HG03342 (cell line): ENCODE measurements at regions not wholly inside any gene's neighbourhood (a gene's known extent, or its start where the extent isn't known, plus 50 kb on each side); places are given as distances from the start of the nearest gene placed in this dataset.

Experiments
- ATAC-seq: cut with Tn5 transposase; IDR thresholded peaks from one replicate; pipeline ENCODE4 v1.9.1; 2021; ENCODE audit warnings: mild to moderate bottlenecking, moderate library complexity; ENCODE audit not compliant: unreplicated experiment

DNA sequence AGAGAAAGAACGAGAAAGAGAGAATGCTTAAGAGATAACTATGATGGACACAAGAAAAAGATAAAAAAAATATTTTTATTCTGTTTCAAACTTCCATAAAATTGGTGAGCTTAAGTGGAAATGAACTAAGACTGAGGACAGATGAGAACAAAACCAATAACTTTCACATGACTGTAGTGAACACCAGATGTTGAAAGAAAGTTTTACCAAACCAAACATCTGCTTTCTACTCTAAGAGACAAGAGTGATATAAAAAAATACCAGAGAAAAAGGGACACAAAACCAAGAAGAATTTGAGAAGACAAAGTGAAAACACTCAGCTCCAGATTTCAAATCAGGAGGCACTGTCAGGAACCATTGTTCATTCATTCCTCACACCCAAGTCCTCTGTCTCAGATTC, 147.9 kb downstream of the IMPG2 start:
- no peak for ATAC-seq

DNA sequence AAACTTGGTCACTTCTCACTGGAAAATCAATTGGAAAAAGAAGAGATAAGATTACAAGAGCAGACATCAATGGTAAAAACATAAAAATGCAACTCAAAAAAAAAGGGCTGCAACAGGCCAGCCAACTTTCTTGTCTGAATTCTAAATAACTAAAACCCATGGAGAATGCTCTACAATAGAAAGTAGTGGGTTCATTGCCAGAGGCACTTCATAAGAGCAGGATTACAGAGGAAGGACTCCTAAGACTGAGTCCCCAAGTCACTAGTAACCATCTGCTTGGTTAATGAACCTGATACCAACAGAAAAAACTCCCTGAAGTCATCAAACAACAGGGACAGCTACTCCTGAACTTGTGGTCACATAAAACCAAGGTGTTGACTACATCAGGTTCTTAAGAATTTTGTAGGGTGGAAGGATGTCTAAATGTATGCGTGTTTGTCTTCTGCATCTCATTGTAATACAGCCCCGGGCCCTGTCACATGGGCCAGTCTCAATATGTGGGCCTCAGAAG, 148.6 kb downstream of the IMPG2 start:
- ATAC-seq = no peak

DNA sequence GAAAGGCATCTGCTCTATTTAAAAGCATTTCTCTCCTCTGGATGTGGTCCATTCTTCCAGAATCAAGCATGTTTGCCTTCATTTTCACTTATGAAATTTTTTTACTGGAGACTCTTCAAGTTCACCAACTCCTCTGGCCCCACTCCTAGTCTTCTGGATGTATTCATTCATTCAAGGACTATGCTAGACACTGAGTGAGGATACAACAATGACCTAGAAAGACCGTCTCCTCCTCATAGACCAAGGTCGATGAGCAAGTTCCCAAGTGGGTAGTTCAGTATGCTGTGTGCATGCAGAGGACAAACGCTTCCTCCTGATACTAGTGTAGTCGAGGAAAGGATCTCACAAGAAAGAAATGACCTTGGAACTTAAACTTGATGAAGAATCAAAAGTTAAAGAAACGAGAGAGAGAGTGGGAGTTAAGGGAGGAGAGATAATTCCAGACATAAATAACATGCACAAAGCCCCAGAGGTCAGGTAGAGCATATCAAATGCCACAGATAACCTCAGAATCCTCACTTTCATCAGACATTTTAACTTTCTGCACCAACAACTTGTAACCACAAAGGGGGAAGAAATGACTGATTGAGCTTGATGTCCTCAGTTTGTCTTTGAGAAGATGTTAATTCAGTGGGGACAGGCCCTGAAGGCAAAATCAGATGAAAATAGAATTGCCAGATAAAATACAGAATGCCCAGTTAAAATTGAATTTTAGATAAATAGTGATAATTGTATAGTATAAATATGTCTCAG, 149.4 kb downstream of the IMPG2 start:
- ATAC-seq = no peak

DNA sequence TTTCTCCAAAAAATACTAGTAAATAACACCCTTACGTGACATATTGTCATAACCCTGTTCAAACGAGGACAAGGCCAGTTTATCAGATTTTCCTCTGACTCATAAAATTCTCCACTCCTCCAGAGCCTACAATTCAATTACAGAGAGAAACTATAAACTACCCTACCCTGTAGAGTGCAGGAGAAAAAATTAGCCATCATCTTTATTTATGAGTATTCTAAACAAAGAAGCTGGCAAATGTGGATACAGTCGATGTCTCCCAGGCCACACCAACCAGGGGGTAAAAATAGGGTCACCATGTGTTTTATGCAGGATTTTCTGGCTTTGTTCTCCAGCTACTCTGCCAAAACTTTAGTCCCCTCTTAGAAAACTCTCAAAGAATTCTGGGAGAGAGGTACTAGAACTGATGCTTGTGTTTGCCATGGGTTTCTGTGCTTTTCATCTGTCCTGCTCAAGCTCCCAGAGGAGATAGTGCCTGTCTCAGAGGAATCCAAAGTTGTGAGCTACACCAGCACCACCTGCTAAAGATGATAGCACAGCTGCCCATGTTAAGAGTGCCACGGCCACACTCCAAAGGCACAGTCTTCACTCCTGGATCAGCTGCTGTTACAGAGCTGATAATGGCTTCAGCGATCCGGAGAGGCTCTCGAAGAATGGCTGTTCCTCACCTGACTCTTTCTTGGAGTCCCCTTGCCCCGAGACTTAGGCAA, 150.2 kb downstream of the IMPG2 start:
- ATAC-seq = no peak

DNA sequence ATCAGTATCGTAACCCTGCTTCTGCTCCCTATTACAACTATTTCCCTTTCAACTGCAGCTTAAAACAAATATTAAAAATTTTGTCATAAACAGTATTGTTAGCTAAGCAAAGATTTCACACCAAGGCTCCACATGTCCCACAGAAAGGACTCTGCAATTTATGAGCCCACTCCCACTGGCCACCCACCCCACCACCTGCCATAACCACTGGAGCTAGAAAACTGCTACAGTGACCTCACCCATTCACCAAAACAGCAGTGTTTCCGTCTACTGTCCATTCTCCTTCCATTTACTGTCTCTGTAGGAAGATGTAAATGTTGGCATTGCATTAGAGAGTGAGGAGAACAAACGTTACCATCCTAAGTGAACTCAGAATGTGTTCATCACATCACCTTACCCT, 150.9 kb downstream of the IMPG2 start:
- no peak for ATAC-seq

DNA sequence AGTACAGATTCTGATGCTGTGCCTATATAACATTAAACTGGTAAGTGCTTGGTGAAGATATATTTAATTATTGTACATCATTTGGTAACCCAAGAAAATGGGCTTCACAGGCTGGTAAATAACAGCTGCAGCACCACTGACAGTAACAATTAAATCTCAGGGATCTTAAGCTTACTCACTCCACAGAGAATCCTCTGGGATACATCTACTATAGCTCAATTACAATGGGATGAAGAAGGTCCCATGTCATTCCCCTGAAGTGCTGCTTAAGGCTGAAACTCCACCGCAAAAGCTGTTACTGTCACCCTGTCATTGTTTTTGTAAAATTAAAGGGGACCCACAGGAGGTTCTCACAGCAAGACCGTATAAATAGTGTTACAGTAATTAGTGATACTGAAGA, 153.0 kb downstream of the IMPG2 start:
- no peak for ATAC-seq

DNA sequence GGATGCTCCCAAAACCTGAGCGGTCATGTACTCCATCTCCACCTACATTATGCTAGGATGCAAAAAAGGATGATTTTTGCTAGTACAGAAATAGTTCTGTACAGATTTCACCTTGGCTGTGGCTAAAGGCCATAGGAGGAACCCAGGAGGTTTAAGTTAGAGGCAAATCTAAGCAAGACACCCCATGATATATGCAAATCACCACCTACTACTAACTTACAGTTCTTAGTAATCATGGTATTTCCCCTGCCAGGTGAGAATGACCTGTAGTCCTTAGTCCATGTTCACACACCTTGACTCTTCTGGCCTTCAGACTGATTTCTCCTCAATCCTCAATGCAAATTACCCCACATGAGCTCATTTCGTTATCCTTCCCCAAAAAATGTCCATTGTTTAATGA, 154.2 kb downstream of the IMPG2 start:
- no peak for ATAC-seq

DNA sequence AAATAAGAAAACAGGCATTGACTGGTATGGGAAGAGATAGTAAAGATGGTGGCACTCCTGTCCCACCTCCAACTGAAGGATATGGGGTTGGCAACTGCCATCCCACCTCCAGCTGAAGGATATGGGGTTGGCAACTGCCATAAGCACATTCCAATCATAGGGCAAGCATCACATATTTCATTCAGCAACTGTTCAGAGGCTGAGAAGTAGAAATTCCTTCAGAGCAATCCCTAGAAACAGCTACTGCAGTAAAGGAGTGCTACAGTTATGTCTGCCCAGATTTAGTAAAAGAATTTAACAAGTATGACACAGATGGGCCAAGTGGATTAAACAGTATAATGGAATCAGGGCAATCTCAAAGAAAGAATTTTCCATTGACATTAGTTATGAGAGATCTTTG, 156.8 kb downstream of the IMPG2 start:
- no peak for ATAC-seq

DNA sequence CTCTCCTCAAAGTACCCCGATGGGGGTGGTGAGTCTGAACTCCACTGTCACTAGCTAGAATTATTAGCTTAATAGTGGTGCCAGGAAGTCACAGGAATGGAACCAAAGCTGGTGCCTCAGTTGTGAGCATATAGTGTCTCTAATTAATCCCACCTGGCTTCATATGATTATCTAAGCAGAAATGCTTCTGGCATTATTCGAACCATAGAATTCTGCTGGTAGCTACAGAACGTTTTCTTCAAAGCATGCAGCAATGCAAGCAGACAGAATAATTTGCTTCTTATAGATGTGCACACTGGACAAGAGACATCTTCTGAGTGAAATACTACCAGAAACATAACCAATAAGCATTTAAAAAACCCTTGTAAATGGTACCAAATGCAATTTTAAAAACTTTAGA, 160.9 kb downstream of the IMPG2 start:
- no peak for ATAC-seq

DNA sequence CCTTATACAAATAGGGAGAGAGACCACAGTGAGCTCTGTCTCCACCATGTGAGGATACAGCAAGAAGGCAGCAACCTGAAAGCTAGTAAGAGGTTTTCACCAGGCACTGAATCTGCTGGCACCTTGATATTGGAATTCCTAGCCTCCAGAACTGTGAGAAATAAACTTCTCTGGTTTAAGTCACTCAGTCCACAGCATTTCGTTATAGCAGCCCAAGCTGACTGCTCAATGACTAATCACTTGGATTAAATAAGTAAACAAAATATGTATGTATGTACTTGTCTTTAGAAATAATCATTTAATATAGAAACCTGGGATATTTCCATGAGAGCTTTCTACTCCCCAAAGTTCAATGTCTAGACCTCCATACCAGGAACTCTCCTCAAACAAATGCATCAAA, 162.0 kb downstream of the IMPG2 start:
- no peak for ATAC-seq

DNA sequence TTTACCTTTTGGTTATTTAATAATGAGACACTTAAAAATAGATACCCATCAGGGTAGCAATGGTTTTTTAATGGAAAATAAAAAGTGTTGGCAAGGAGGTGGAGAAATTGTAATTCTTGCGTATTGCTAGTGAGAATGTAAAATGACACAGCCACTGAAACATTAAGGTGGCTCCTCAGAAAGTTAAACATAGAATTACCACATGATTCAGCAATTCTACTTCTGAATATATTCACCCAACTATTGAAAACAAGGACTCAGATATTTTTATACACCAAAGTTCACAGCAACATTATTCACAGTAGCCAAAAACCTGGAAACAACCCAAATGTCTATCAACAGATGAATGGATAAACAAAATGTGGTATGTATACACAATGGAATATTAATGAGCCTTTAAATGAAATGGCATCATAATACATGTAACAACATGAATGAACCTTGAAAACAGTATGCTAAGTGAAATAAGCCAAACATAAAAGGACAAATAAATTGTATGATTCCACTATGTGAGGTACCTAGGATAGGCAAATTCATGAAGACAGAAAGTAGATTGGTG, 163.5 kb downstream of the IMPG2 start:
- ATAC-seq = no peak

DNA sequence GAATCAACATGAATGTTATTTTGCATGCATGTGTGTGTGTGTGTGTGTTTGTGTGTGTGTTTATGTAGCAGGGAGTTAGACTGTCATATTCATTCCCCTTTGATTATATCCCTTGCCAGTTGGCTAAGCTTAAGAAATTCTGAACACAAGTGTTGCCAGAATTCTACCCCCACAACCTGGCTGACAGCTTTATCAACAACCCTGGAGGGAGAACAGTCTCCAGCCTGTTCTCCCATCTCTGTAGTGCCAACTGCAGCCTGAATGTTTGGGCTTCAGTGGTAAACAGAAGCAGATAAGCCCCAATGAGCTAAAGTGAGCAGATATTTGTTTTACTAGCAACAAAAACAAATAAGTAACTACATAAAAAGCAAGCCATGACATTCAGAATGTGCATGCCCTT, 162.6 kb upstream of the ABI3BP start:
- no peak for ATAC-seq

DNA sequence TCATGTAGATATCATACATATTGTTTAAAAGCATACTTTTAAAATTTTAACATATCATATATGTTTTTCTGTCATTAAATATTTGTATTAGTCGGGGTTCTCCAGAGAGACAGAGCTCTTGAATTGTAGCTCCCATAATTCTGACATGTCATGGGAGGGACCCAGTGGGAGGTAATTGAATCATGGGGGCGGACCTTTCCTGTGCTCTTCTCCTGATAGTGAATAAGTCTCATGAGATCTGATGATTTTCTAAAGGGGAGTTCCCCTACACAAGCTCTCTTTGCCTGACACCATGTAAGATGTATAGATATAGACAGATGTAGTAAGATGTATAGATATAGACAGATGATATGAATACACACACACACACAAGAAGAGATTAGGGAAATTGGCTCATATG, 161.2 kb upstream of the ABI3BP start:
- no peak for ATAC-seq

DNA sequence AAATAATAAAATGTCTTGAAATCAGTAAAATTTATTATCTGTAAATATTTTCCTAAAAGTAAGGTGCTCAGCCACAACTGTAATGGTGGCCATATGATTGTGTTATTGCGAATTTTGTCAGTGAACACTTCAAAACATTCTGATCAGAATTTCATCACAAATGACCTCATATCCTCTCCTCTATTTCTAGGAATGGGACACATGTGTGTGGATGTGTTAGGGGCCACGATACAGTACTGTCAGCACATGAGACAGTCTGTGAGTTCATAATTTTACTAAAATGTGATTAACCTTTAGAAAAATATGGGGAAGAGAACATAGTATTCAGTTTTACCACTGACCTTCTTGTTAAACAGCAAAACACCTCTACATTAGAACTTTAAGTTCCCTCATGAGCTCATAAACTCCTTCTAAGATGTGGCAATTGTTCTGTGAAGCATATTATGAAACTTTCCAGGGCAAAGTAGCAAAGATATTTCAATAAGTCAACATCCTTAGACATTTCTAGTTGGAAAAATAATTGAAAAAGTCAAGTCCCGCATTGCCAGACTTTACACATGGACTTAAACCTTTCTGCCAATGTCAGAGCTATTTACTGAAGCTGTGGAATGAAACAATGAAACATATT, 158.2 kb upstream of the ABI3BP start:
- ATAC-seq = no peak

DNA sequence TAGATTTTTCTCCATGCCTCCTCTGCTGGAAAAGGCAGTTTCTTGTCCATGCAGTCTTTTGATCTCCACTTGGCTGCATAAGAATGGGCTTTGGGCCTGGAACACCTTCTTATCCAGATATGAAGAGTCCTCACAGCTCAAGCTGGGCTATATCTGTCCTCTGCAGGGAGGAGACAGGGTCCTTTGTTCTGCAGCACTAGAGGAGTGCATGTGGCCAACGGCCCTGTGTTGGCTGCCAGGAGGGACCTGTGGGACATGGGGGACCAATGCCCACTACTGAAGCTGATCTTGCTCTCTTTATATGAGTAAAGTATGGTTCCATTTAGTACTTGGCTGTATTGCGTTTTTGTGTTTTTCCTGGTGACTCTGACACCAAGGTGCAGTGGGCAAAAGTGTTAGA, 157.3 kb upstream of the ABI3BP start:
- no peak for ATAC-seq

DNA sequence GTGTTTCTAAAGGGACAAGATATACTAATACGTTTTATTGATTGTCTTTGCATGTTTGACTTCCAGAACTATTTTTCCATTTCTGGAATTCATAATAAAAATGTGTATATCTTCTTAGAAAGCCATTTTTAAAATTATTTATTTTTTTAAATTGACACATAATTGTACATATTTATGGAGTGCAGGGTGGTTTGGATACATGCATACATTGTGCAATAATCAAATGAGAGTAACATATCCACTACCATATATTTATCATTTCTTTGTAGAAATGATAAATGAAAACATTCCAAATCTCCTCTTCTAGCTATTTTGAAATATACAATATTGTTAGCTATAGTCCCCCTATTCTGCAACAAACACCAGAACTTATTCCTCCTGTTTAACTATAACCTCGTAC, 156.5 kb upstream of the ABI3BP start:
- ATAC-seq = no peak

DNA sequence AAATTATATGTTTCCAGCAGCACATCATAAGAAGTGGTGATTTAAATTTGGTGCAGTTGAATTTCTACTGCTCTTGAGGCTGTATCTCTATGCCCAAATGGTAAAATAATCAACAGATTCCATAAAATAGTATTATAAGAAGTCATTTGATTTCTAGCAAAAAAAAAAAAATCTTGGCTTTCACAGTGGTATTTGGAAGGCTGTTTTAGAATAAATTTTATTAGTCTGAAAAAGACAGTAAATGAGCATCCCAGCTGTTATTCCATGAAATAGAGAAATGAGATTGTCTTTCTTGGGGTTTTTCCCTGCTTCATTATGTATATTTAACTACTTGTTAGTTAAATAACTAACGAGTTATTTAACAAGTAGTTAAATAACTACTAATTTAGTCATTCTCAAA, 156.0 kb upstream of the ABI3BP start:
- ATAC-seq = no peak

DNA sequence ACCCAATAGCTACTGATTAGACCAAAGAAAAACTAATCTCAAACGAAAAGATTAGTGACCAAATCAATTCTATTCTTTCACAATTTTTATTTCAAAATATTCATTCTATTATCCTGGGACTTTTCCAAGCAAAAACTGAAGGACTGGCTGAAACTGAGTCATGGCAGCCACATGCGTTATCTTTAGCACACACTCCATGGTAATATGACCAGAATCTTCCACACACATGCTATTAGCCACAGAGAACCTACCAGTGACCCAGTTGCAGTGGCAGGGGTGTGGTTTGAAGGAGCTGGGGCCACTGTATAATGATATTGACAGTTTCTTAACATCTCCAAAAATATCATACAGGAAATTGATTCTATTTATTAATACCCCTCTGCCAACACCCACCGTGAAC, 154.8 kb upstream of the ABI3BP start:
- ATAC-seq = no peak

DNA sequence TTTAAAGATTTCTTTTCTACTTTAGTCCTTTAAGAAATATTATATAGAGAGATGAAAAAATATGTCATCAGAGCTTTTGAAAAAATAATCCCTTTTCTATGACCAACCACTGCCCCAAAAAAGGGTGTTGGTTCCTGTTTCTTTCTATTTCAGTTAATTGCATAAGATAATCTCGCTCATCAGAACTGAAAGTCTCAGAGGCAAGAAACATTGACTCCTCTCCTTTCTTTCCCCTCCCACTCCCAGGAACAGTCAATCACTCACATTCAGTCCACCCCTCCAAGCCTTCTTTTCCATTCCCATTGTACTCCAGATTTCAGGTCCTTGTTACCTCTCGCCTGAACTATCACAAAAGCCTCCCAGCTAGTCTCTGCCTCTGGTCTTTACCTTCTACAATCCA, 153.7 kb upstream of the ABI3BP start:
- no peak for ATAC-seq

DNA sequence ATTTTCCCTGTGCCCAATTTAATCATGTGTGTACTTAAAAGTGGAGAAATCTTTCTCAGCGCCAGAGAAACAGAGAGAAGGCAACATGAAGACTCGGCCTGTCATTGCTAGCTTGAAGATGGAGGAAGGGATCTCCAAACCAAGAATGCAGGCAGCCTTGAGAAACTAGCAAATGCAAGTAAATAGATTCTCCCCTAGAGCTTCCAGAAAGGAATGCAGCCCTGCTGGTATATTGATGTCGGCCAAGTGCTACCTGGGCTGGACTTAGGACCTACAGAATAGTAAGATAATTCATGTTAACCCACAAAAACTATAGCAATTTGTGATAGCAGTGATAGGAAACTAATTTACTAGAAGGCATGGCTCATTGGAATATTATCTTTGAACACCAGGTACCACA, 150.9 kb upstream of the ABI3BP start:
- no peak for ATAC-seq

DNA sequence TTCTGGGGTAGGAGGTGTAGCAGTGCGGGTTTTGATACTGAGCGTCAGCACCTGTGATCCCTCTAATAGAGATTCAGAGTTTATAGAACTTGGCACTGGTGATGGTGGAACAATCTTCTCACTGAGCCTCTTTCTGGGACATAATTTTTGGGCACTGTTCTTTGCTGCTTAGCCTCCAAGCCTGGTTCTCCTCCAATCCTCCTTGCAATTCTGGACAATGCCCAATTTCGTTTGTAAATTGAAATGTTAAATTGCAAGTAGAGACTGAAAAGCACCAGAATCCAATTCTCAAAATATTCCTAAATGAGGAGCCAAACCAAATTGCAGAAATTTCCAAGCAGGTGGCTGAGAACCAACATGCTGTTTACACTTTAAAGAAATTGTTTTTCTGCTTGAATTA, 149.8 kb upstream of the ABI3BP start:
- ATAC-seq = no peak

DNA sequence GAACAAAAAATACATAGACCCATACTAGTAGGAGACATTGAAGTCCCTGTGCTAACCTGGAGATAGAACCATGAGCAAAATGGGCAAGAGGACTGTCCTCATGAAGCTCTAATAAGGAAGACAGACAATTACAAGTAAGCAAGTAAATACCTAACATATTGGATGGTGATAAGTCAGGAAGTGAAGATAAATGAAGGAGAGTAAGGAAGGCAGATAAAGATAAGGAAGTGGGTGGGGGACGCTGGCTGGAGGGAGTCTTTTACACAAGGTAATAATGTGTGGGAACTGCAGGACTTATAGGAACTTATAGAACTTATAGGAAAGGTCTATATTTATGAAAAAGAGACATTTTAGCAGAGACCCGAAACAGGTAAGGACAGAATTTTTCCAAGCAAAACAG, 148.9 kb upstream of the ABI3BP start:
- no peak for ATAC-seq
